ENCODE measurements at regions not wholly inside any gene's neighbourhood (a gene's known extent, or its start where the extent isn't known, plus 50 kb on each side); places are given as distances from the start of the nearest gene placed in this dataset.

GRCh38 chr12:59069516-59069915 lies 149.2 kb upstream of the LRIG3 start:
- TF ChIP-seq CTCF (conservative IDR thresholded peaks at IDR 0.05 in 1 of 2, IDR thresholded peaks at IDR 0.05 in 1 of 2; ENCODE audit: low read depth in 1 of 2, low read length in 2 of 2) = no peak
- TF ChIP-seq EZH2 (IDR thresholded peaks at IDR 0.05; ENCODE audit: low read length, missing control alignments) = no peak
